GM12872 (cell line): ENCODE measurements at regions not wholly inside any gene's neighbourhood (a gene's known extent, or its start where the extent isn't known, plus 50 kb on each side); places are given as distances from the start of the nearest gene placed in this dataset.

ENCODE experiments used
- TF ChIP-seq, protein P1 (sequence below): IDR thresholded peaks from 3 replicates; pipeline ENCODE4 v1.5.1; 2011; ENCODE audit warnings: low read depth, mild to moderate bottlenecking, low read length, moderate library complexity; ENCODE audit not compliant: insufficient read depth

DNA sequence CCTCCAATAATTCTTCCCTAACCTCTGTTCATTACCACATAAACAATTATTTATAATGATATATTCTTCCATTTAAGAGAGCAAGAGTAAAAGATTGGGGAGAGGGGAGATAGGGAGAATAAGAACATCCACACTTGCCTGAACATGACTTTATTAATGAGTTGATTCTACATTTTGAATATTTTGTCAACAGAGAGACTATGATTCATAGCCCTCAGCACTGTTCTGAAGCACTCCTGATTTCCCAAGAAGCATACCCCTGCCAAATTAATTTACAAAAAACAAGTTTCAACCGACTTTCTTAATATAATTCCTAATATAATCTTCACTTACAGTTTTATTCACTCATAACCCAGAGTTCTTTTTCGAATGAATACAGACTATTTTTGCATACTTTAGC, 828.8 kb downstream of the ROBO2 start:
- TF ChIP-seq, protein P1, sequence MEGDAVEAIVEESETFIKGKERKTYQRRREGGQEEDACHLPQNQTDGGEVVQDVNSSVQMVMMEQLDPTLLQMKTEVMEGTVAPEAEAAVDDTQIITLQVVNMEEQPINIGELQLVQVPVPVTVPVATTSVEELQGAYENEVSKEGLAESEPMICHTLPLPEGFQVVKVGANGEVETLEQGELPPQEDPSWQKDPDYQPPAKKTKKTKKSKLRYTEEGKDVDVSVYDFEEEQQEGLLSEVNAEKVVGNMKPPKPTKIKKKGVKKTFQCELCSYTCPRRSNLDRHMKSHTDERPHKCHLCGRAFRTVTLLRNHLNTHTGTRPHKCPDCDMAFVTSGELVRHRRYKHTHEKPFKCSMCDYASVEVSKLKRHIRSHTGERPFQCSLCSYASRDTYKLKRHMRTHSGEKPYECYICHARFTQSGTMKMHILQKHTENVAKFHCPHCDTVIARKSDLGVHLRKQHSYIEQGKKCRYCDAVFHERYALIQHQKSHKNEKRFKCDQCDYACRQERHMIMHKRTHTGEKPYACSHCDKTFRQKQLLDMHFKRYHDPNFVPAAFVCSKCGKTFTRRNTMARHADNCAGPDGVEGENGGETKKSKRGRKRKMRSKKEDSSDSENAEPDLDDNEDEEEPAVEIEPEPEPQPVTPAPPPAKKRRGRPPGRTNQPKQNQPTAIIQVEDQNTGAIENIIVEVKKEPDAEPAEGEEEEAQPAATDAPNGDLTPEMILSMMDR: no peak

DNA sequence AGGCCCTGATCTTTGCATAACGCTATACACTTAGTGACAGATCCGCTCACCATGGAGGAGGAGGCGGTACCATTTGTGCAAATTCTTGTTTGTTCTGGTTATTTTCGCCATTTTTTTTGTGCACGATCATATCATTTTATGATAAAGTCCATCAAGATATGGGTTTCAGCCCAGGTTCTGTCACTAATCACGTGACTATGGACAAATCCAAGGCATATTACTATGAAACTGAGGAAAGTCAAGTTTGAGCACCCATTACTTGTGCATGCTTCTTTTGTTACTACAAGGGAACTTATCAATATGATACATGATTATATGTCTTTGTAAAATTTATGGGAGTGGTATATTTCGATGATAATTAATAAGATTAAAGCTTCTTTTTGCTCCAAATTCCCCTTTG, 829.5 kb downstream of the ROBO2 start:
- TF ChIP-seq, protein P1: no peak

DNA sequence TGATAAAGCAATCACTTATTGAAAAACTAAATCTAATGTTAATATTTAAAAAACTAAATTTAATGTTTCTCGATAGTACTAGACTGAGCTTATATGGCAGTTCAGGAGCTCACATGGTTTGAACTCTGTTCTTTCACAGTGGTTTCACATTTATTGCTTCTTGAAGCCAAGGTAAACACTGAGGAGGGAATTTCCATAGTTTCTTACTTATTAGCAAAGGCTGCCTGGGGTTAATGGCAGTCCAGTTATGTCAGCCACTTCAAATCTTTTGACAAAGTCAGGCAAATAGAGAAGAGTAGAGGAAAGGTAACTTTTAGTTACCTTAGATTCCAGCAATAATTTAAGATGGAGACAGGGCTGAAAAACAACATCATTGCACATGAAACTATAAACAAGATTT, 831.5 kb downstream of the ROBO2 start:
- TF ChIP-seq, protein P1: no peak

DNA sequence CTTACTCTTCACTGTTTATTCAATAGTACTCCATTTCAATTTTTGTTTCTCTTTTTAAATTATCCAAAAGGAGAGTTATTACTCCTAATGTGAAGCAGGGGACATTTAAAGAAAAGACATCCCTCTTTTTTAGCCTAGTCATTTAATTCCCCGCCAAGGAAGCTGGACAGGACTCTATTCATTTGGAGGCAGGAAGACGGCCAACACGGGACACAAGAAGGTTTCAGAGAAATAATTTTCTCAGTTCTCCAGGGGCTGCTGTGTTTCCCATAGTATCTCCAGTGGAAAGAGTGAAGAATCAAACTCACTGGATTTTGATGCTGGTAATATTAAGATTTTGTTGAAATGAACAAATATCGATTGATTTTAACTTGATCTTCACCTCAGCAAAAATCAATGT, 833.7 kb downstream of the ROBO2 start:
- TF ChIP-seq, protein P1: no peak

DNA sequence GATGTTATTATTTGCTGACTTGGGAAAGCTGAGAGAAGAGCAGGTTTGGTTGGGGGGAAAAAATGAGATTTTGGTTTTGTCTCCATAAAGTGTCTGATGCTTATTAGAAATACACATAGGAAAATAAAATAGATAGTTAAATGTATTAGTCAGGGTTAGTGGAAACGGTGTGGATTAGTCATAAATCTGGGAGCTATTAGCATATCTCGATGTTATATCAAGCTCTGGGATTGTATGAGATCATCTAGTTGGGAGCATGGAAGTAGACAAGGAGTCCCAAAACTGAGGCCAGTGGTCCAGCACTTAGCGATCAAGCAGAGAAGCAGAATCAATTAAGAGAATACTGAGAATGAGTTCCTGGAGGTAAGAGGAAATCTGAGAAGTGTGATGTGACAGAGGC, 845.5 kb downstream of the ROBO2 start:
- TF ChIP-seq, protein P1: no peak

DNA sequence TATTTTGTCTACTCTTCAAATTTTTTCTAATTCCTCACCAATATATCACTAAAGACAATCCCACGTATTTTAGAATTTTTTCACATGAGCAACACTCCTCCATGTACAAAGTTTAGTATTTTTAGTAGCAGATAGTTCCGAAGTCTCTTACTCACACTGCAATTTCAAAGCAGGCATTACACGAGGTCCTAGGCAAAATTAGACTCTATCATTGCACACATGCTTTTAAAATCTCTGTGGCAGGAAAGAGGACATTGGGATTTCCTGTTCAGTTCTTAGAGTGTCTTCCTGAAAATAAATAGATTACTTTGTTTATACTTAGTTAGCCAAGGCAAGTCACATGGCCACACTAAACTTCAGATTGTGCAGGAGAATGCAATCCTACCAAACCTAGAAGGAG, 847.7 kb downstream of the ROBO2 start:
- TF ChIP-seq, protein P1: no peak

DNA sequence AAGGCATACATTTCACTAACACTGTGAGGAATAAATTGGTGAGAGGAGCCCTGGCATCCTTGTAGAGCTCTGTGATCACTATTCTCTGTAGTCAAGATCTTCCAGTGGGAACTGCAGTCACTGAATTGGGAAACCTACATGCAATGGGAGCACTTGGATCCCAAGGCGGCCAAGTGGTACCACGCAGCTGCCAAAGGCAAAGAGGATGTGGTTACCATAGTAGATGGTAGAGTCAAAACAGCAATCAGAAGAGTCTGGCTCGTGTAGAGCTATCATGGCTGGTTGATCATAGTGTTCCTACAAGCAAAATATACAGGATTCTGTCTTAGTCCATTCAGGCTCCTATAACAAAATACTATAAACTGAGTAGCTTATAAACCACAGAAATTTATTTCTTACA, 849.7 kb downstream of the ROBO2 start:
- TF ChIP-seq, protein P1: no peak

DNA sequence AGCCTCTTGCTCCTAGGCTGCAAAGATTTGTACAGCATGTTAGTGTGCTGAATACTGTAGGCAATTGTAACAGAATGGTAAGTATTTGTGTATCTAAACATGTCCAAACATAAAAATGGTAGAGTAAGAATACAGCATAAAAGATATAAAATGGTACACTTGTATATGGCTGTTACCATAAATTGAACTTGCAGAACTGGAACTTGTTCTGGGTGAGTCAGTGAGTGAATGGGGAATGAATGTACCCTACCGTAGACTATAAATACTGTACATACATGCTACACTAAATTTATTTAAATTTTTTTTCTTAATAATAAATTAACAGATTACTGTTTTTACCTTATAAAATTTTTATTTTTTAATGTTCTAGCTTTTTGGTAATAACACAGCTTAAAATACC, 858.7 kb downstream of the ROBO2 start:
- TF ChIP-seq, protein P1: no peak
